SU-DHL-6 (cell line): ENCODE measurements at regions not wholly inside any gene's neighbourhood (a gene's known extent, or its start where the extent isn't known, plus 50 kb on each side); places are given as distances from the start of the nearest gene placed in this dataset.
"Not testable (repeated sequence)": the region's sequence is repeated elsewhere in the genome, so short reads cannot be mapped to it uniquely, and the experiment has no call there.

Experiments
- H2AFZ ChIP-seq: fragments of 200-600 bp; sonication (generic); 2 replicates; pipeline ENCODE4 v1.6.1; 2014; ENCODE audit warnings: low read depth, mild to moderate bottlenecking, moderate library complexity, mixed read lengths, antibody characterized with exemption, low read length; ENCODE audit not compliant: severe bottlenecking
- H3F3A ChIP-seq: fragments of 200-600 bp; shearing (Covaris generic); 2 replicates; pipeline ENCODE4 v1.6.0; 2016; ENCODE audit warnings: antibody characterized with exemption, mild to moderate bottlenecking; ENCODE audit not compliant: insufficient read depth
- H3K27ac ChIP-seq: fragments of 200-600 bp; sonication (generic); 2 replicates; pipeline ENCODE4 v1.5.1; 2016; ENCODE audit warnings: low read depth, mild to moderate bottlenecking, low read length, moderate library complexity, mixed read lengths
- H3K27me3 ChIP-seq: fragments of 200-600 bp; sonication (generic), shearing (Covaris generic); 2 replicates; pipeline ENCODE4 v1.6.0; 2014; ENCODE audit warnings: mild to moderate bottlenecking, low read length
- H3K36me3 ChIP-seq: fragments of 200-600 bp; sonication (generic); 2 replicates; pipeline ENCODE4 v1.6.1; 2014; ENCODE audit warnings: mild to moderate bottlenecking, low read length, mixed read lengths
- H3K4me2 ChIP-seq: fragments of 300-600, 200-600 bp; shearing (Covaris generic), sonication (generic); 2 replicates; pipeline ENCODE4 v1.6.0; 2014; ENCODE audit warnings: low read length, low read depth, mild to moderate bottlenecking; ENCODE audit not compliant: poor library complexity, severe bottlenecking
- H3K4me3 ChIP-seq: fragments of 200-600 bp; sonication (generic); 2 replicates; pipeline ENCODE4 v1.5.1; 2014; ENCODE audit warnings: antibody characterized with exemption, low read length, mild to moderate bottlenecking, mixed read lengths; ENCODE audit not compliant: insufficient read depth, poor library complexity, severe bottlenecking
- H3K79me2 ChIP-seq: fragments of 200-600 bp; sonication (generic); 2 replicates; pipeline ENCODE4 v1.6.1; 2014; ENCODE audit warnings: mild to moderate bottlenecking, low read length, moderate library complexity; ENCODE audit not compliant: insufficient read depth
- H3K9ac ChIP-seq: fragments of 200-600 bp; sonication (generic); 2 replicates; pipeline ENCODE4 v1.7.0; 2014; ENCODE audit warnings: mild to moderate bottlenecking, low read length
- H3K9me2 ChIP-seq: fragments of 200-600 bp; sonication (generic); replicated peaks from 2 replicates; pipeline ENCODE4 v1.6.1; 2014; ENCODE audit warnings: low read length; ENCODE audit not compliant: insufficient read depth
- H3K9me3 ChIP-seq: fragments of 200-600 bp; sonication (generic); 2 replicates; pipeline ENCODE4 v1.6.1; 2014; ENCODE audit warnings: low read length, mixed read lengths; ENCODE audit not compliant: insufficient read depth
- H4K20me1 ChIP-seq: fragments of 200-600 bp; sonication (generic); 2 replicates; pipeline ENCODE4 v1.6.1; 2014; ENCODE audit warnings: low read depth, mild to moderate bottlenecking, antibody characterized with exemption, low read length, moderate library complexity, mixed read lengths
- EZH2phosphoT487 ChIP-seq: fragments of 200-600 bp; sonication (generic), shearing (Covaris generic); conservative IDR thresholded peaks from 2 replicates; pipeline ENCODE4 v1.6.1; 2018; ENCODE audit warnings: mild to moderate bottlenecking, antibody characterized with exemption, low read length, moderate library complexity, mixed read lengths
- TF ChIP-seq, protein P1 (sequence below): fragments of 200-600 bp; sonication (generic); IDR thresholded peaks from one replicate; pipeline ENCODE4 v1.5.1; 2017; ENCODE audit warnings: antibody characterized with exemption, mild to moderate bottlenecking, low read length, moderate library complexity; ENCODE audit not compliant: insufficient read depth, poor library complexity, severe bottlenecking

GRCh38 chr5:91584352-91584751, 201.2 kb upstream of the ARRDC3 start:
- no peaks in the 10 kb centered on the region; the same call in 1 of the 2 replicates for H4K20me1 ChIP-seq
- no peak overlapping the region for H3K4me3 ChIP-seq
- no peaks in the 10 kb centered on the region for H3K79me2 ChIP-seq
- no peak overlapping the region for H3K4me2 ChIP-seq
- H3F3A ChIP-seq, result no peaks in the 10 kb centered on the region
- no peaks in the 10 kb centered on the region for H3K9me2 ChIP-seq
- TF ChIP-seq, protein P1, sequence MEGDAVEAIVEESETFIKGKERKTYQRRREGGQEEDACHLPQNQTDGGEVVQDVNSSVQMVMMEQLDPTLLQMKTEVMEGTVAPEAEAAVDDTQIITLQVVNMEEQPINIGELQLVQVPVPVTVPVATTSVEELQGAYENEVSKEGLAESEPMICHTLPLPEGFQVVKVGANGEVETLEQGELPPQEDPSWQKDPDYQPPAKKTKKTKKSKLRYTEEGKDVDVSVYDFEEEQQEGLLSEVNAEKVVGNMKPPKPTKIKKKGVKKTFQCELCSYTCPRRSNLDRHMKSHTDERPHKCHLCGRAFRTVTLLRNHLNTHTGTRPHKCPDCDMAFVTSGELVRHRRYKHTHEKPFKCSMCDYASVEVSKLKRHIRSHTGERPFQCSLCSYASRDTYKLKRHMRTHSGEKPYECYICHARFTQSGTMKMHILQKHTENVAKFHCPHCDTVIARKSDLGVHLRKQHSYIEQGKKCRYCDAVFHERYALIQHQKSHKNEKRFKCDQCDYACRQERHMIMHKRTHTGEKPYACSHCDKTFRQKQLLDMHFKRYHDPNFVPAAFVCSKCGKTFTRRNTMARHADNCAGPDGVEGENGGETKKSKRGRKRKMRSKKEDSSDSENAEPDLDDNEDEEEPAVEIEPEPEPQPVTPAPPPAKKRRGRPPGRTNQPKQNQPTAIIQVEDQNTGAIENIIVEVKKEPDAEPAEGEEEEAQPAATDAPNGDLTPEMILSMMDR, result no peak
- TF ChIP-seq EZH2phosphoT487, result no peak
- H2AFZ ChIP-seq, result no peak overlapping the region
- no peaks in the 10 kb centered on the region for H3K36me3 ChIP-seq
- no peaks in the 10 kb centered on the region for H3K9me3 ChIP-seq
- no peak overlapping the region for H3K9ac ChIP-seq
- no peak overlapping the region for H3K27ac ChIP-seq
- H3K27me3 ChIP-seq, result no peaks in the 10 kb centered on the region

DNA sequence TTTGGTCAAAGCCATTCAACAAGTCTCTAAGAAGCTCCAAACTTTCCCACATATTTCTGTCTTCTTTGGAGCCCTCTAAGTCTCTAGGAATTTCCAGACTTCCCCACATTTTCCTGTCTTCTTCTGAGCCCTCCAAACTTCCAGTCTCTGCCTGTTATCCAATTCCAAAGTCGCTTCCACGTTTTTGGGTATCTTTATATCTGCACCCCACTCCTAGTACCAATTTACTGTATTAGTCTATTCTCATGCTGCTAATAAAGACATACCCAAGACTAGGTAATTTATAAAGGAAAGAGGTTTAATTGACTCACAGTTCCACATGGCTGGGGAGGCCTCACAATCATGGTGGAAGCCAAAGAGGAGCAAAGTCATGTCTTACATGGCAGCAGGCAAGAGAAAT, 182.9 kb upstream of the ARRDC3 start:
- not testable (repeated sequence) for H3K9ac ChIP-seq, H3K4me3 ChIP-seq, H3K4me2 ChIP-seq, H3K36me3 ChIP-seq, H3K79me2 ChIP-seq, H3F3A ChIP-seq, H3K27ac ChIP-seq, H2AFZ ChIP-seq, H3K9me2 ChIP-seq, H4K20me1 ChIP-seq, H3K27me3 ChIP-seq, H3K9me3 ChIP-seq

- H3K4me2 ChIP-seq, result no peak overlapping the region
- no peaks in the 10 kb centered on the region for H3K9me3 ChIP-seq
- H3K79me2 ChIP-seq, result no peaks in the 10 kb centered on the region
- no peak overlapping the region for H3K27ac ChIP-seq
- H3K36me3 ChIP-seq, result no peaks in the 10 kb centered on the region
- no peaks in the 10 kb centered on the region for H4K20me1 ChIP-seq
- H3K9ac ChIP-seq, result no peak overlapping the region
- no peak for TF ChIP-seq EZH2phosphoT487
- TF ChIP-seq, protein P1, result no peak
- H3K9me2 ChIP-seq, result no peaks in the 10 kb centered on the region
- no peak overlapping the region for H2AFZ ChIP-seq
- H3K4me3 ChIP-seq, result no peak overlapping the region
- no peaks in the 10 kb centered on the region for H3K27me3 ChIP-seq
- no peaks in the 10 kb centered on the region for H3F3A ChIP-seq
These were observed 179.8 kb upstream of the ARRDC3 start for GRCh38 chr5:91562922-91563321.

- no peaks in the 10 kb centered on the region for H3F3A ChIP-seq
- H4K20me1 ChIP-seq, result no peaks in the 10 kb centered on the region
- H3K4me3 ChIP-seq, result no peak overlapping the region
- TF ChIP-seq, protein P1, result no peak
- TF ChIP-seq EZH2phosphoT487, result no peak
- no peaks in the 10 kb centered on the region for H3K9me3 ChIP-seq
- no peaks in the 10 kb centered on the region for H3K36me3 ChIP-seq
- no peaks in the 10 kb centered on the region for H3K27me3 ChIP-seq
- H3K27ac ChIP-seq, result no peak overlapping the region
- H3K79me2 ChIP-seq, result no peaks in the 10 kb centered on the region
- no peaks in the 10 kb centered on the region for H3K9me2 ChIP-seq
- H3K4me2 ChIP-seq, result no peak overlapping the region
- H3K9ac ChIP-seq, result no peak overlapping the region
- no peak overlapping the region for H2AFZ ChIP-seq
These were observed 158.6 kb upstream of the ARRDC3 start for GRCh38 chr5:91541696-91542095.
